Lung (tissue), 11 donors: ENCODE measurements at regions not wholly inside any gene's neighbourhood (a gene's known extent, or its start where the extent isn't known, plus 50 kb on each side); places are given as distances from the start of the nearest gene placed in this dataset.

Experiments
- ATAC-seq: fragments of 200-7000 bp; cut with Tn5 transposase; one replicate; pipeline ENCODE4 v1.9.1; 2020; ENCODE audit warnings: moderate number of reproducible peaks; ENCODE audit not compliant: insufficient read depth, low FRiP score
- DNase-seq, 3 donors: peaks; one replicate each; pipeline ENCODE4 v3.0.0-alpha.2; 2013 to 2017
- H3K27ac ChIP-seq, 2 donors: one replicate each; pipeline ENCODE4 v1.5.1; 2013; ENCODE audit warnings: mild to moderate bottlenecking in 2 of 2, moderate library complexity in 2 of 2, control low read depth in 1 of 2, inconsistent platforms in 1 of 2, low read depth in 1 of 2, low read length in 1 of 2
- H3K27me3 ChIP-seq, 3 donors: one replicate each; pipeline ENCODE4 v1.5.1; 2013; ENCODE audit warnings: low read length in 2 of 3; ENCODE audit not compliant: control insufficient read depth in 3 of 3, insufficient read depth in 3 of 3
- H3K36me3 ChIP-seq, 4 donors: one replicate each; pipeline ENCODE4 v1.5.1; 2013; ENCODE audit warnings: low read length in 4 of 4, mild to moderate bottlenecking in 1 of 4, moderate library complexity in 1 of 4; ENCODE audit not compliant: control insufficient read depth in 4 of 4, insufficient read depth in 4 of 4
- H3K4me1 ChIP-seq, 5 donors: one replicate each; pipeline ENCODE4 v1.5.1; 2013; ENCODE audit warnings: low read length in 5 of 5, mild to moderate bottlenecking in 2 of 5, moderate library complexity in 1 of 5; ENCODE audit not compliant: control insufficient read depth in 5 of 5, insufficient read depth in 5 of 5
- H3K4me3 ChIP-seq: one replicate; pipeline ENCODE4 v1.5.1; 2013; ENCODE audit warnings: mild to moderate bottlenecking, control low read depth, moderate library complexity
- H3K9ac ChIP-seq, 2 donors: one replicate each; pipeline ENCODE4 v1.5.1; 2013; ENCODE audit warnings: low read length in 2 of 2, control low read depth in 1 of 2; ENCODE audit not compliant: insufficient read depth in 1 of 2
- H3K9me3 ChIP-seq, 4 donors: one replicate each; pipeline ENCODE4 v1.5.1; 2013; ENCODE audit warnings: low read length in 3 of 4, mild to moderate bottlenecking in 1 of 4, moderate library complexity in 1 of 4; ENCODE audit not compliant: control insufficient read depth in 4 of 4, insufficient read depth in 3 of 4
- CTCF ChIP-seq: IDR thresholded peaks from 2 replicates; pipeline ENCODE4 v1.5.1; 2012; ENCODE audit warnings: mild to moderate bottlenecking; ENCODE audit errors: control extremely low read depth, extremely low read depth
- WGBS, 2 donors: extraction: QIAGEN DNeasy Blood & Tissue Kit; methylation state at CpG; one replicate each; pipeline ENCODE4 v1.1.7; 2013; 5-methylcytosine and 5-hydroxymethylcytosine counted together
- donor health status: control.
- donor health status: control.
- donor health status: Bipolar disorder and iron deficiency.
- donor health status: healthy.
- donor health status: DM: yes; HTN: yes; CAD: no.

GRCh38 chr4:166399021-166399420, 526.0 kb downstream of the TLL1 start:
- TF ChIP-seq CTCF = no peak
- WGBS, 2 donors = 55 to 61% methylated on average over 1 of the region's 1 CpG

GRCh38 chr4:166400270-166400894, 527.3 kb downstream of the TLL1 start:
- no peaks in the 10 kb centered on the region for H3K27me3 ChIP-seq

More at GRCh38 chr4:166399021-166399420, 526.0 kb downstream of the TLL1 start:
- no peak overlapping the region for H3K27ac ChIP-seq
- no peak for ATAC-seq
- no peaks in the 10 kb centered on the region for H3K4me1 ChIP-seq
- no peak overlapping the region for H3K9ac ChIP-seq
- H3K36me3 ChIP-seq = no peaks in the 10 kb centered on the region
- H3K4me3 ChIP-seq = no peak overlapping the region
- no peaks in the 10 kb centered on the region for H3K9me3 ChIP-seq
- H3K27me3 ChIP-seq = no peaks in the 10 kb centered on the region
- no peak for DNase-seq

GRCh38 chr4:166413356-166413755, 540.3 kb downstream of the TLL1 start:
- Histone ChIP-seq H3K4me3 (no peak overlapping the region), H3K9me3 (no peaks in the 10 kb centered on the region), H3K36me3 (no peaks in the 10 kb centered on the region), H3K9ac (no peak overlapping the region), H3K4me1 (no peaks in the 10 kb centered on the region), H3K27ac (no peak overlapping the region), H3K27me3 (no peaks in the 10 kb centered on the region)
- 14 to 38% methylated on average over 1 of the region's 1 CpG for WGBS, 2 donors
- no peak for TF ChIP-seq CTCF
- ATAC-seq (no peak), DNase-seq (no peak)

More at GRCh38 chr4:166400270-166400894, 527.3 kb downstream of the TLL1 start:
- Histone ChIP-seq H3K36me3 (no peaks in the 10 kb centered on the region), H3K9me3 (no peaks in the 10 kb centered on the region), H3K27ac (no peak overlapping the region), H3K4me1 (no peaks in the 10 kb centered on the region), H3K9ac (no peak overlapping the region), H3K4me3 (no peak overlapping the region)
- 56 to 68% methylated on average over 5 of the region's 5 CpGs for WGBS, 2 donors
- no peak for TF ChIP-seq CTCF
- DNase-seq (no peak), ATAC-seq (no peak)

- no peaks in the 10 kb centered on the region for H3K36me3 ChIP-seq
- H3K27ac ChIP-seq = no peak overlapping the region
- H3K27me3 ChIP-seq = no peaks in the 10 kb centered on the region
- H3K4me3 ChIP-seq = no peak overlapping the region
- 72 to 75% methylated on average over 1 of the region's 1 CpG for WGBS, 2 donors
- ATAC-seq (no peak), DNase-seq (no peak)
- H3K9me3 ChIP-seq = peaks cover 0 to 3% (median 0%) of the 10 kb centered on the region in 4 donors
- TF ChIP-seq CTCF = no peak
- no peaks in the 10 kb centered on the region for H3K4me1 ChIP-seq
- H3K9ac ChIP-seq = no peak overlapping the region
Observed at GRCh38 chr4:166414431-166414830, 541.4 kb downstream of the TLL1 start.
